BE2C (cell line): ENCODE measurements at regions not wholly inside any gene's neighbourhood (a gene's known extent, or its start where the extent isn't known, plus 50 kb on each side); places are given as distances from the start of the nearest gene placed in this dataset.
A peak's percentile ranks its signal among the peaks of the same experiment; 100 is the strongest.

Experiments
- DNase-seq: peaks from one replicate; pipeline ENCODE4 v3.0.0-alpha.2; 2020
- H3K27me3 ChIP-seq: fragments of 250-450 bp; sonication (Bioruptor Pico); 2 replicates; pipeline ENCODE4 v1.5.1; 2020; ENCODE audit warnings: mild to moderate bottlenecking
- H3K36me3 ChIP-seq: fragments of 250-450 bp; sonication (Bioruptor Pico); 2 replicates; pipeline ENCODE4 v1.5.1; 2020; ENCODE audit warnings: mild to moderate bottlenecking
- H3K4me1 ChIP-seq: fragments of 250-450 bp; sonication (Bioruptor Pico); 2 replicates; pipeline ENCODE4 v1.5.1; 2020
- H3K4me3 ChIP-seq: 2 replicates; pipeline ENCODE4 v1.5.1; 2011; ENCODE audit warnings: low read depth, low read length
- H3K9me3 ChIP-seq: fragments of 250-450 bp; sonication (Bioruptor Pico); 2 replicates; pipeline ENCODE4 v1.5.1; 2020
- TF ChIP-seq, protein P1 (sequence below): IDR thresholded peaks from 2 replicates; pipeline ENCODE4 v1.5.1; 2012; ENCODE audit warnings: mild to moderate bottlenecking, low read depth, low read length

DNA sequence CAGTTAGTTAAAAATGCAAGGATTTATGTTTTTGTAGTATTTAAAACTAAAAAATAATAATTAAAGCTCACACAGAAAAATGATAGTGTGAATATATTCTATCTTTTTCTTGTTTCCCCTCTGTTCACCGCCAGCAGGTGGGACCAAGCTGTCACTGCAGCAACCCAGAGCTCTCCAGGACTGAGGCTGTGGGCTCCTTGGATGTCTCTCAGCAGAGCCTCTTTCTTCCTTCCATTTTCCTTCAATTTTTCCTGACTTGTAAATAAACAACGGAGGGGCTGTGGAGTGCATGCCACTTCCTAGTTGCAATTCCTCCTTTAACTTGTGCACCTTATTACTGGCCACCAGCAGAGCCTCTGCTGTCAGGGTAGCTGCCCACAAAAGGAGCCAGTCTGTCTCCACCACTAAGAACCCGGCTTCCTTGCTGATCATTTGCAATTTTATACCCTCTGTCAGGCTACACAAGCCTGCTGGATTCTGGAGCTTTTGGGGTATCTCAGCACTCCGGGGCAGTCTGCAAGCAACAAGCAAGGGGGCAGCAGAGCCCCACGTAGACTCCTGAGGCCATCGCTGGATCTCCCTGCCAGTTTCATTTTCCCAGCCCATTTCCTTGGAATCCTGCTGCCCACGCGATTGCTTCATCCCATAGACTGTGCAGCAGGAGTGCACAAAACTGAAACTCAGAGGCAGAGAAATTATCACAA, 1467.4 kb downstream of the C4orf33 start:
- H3K27me3 ChIP-seq, result no peaks in the 10 kb centered on the region
- DNase-seq, result peak; percentile 82
- H3K36me3 ChIP-seq, result no peaks in the 10 kb centered on the region
- H3K4me3 ChIP-seq, result peak overlapping the region; percentile 48
- H3K4me1 ChIP-seq, result peaks cover 3% of the 10 kb centered on the region; the same call in 1 of the 2 replicates
- no peaks in the 10 kb centered on the region for H3K9me3 ChIP-seq
- TF ChIP-seq, protein P1, sequence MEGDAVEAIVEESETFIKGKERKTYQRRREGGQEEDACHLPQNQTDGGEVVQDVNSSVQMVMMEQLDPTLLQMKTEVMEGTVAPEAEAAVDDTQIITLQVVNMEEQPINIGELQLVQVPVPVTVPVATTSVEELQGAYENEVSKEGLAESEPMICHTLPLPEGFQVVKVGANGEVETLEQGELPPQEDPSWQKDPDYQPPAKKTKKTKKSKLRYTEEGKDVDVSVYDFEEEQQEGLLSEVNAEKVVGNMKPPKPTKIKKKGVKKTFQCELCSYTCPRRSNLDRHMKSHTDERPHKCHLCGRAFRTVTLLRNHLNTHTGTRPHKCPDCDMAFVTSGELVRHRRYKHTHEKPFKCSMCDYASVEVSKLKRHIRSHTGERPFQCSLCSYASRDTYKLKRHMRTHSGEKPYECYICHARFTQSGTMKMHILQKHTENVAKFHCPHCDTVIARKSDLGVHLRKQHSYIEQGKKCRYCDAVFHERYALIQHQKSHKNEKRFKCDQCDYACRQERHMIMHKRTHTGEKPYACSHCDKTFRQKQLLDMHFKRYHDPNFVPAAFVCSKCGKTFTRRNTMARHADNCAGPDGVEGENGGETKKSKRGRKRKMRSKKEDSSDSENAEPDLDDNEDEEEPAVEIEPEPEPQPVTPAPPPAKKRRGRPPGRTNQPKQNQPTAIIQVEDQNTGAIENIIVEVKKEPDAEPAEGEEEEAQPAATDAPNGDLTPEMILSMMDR, result peak; percentile 94

DNA sequence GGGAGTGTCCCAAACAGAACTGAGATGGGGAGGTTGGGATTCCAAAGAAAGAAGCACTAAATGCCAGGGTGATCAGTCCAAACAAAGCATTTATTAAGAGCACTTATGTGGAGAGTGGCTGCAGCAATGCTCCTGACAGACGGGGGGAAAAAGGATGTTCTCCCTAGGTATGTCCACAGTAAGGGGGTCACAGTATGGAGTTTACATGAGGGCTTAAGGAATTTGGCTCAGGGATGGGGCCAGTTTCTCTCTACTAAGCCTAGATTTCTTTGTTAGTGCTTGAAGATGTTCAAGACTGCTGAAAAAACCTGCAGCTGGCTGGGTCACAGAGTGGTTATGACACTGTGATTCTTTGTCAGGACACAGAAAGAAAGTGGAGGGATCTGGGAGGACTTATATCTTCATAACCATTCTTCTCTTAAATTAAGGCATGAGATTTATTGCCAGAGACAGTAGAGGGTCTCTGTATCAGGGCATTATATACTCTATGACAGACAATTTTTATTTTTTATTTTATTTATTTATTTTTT, 1468.0 kb downstream of the C4orf33 start:
- Histone ChIP-seq H3K27me3 (no peaks in the 10 kb centered on the region), H3K9me3 (no peaks in the 10 kb centered on the region), H3K4me3 (peak overlapping the region; percentile 48), H3K36me3 (no peaks in the 10 kb centered on the region), H3K4me1 (peaks cover 3% of the 10 kb centered on the region; the same call in 1 of the 2 replicates)
- DNase-seq, result no peak
- TF ChIP-seq, protein P1, result no peak

DNA sequence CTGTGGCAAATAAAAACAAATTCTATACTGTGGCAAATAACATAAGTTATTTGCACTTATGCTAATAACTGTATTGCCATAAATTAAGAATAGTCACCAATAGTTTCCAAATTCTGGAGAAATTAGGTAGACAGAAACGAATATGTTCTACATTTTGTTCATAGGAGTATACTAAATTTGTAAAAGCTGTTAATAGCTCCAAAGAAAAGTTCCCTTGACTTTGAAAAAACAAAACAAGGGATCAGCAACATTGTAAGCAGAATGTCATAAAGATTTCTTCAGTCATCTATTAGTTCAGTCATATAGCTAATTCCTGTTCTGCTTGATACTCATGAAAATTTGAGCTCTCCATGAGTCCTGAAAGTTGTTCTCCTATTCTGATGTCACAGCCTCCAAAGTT, 1472.8 kb downstream of the C4orf33 start:
- H3K4me3 ChIP-seq, result no peak overlapping the region
- no peaks in the 10 kb centered on the region; the same call in 1 of the 2 replicates for H3K4me1 ChIP-seq
- no peaks in the 10 kb centered on the region for H3K27me3 ChIP-seq
- TF ChIP-seq, protein P1, result no peak
- no peaks in the 10 kb centered on the region for H3K36me3 ChIP-seq
- no peaks in the 10 kb centered on the region for H3K9me3 ChIP-seq
- no peak for DNase-seq

DNA sequence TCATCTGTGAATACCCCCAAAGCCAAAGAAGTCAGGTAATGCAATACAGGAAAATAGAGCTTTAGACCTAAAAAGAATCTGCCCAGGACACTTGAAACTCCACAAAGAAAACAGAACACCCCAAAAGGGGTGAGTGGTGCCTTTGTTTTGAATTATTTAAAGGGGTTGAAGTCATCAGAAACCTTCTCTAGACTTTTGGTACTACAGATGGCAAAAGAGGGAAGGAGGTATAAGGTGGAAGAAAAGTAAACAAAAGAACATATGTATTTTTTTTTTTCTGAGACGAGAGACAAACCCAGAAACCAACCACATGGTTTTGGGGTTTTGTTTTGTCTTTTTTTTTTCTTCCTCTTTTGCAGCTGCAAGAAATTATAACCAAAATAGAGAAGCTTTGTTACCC, 1477.8 kb downstream of the C4orf33 start:
- no peaks in the 10 kb centered on the region for H3K27me3 ChIP-seq
- peaks cover 26% of the 10 kb centered on the region for H3K4me1 ChIP-seq
- H3K9me3 ChIP-seq, result no peaks in the 10 kb centered on the region
- no peak for DNase-seq
- no peaks in the 10 kb centered on the region for H3K36me3 ChIP-seq
- no peak overlapping the region for H3K4me3 ChIP-seq
- TF ChIP-seq, protein P1, result no peak

DNA sequence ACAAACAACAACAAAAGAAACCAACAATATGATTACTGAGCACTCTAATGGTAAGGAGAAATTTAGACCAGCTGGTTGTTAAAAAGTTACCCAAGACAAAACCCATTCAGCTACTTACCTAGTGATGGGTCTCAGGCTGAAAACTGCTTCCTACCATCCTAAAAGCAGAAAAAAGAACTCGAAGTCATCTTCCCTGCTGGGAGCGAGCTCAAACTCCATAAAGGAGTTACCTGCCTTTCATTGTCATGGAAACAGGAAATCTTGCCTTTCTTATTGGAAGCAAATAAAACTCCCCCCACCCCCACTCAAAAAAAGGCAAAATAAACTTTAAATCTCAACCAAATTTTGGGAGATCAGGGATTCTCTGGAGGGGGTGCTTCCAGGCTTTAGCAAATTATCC, 1478.3 kb downstream of the C4orf33 start:
- Histone ChIP-seq H3K4me3 (no peak overlapping the region), H3K36me3 (no peaks in the 10 kb centered on the region), H3K4me1 (peaks cover 26% of the 10 kb centered on the region), H3K9me3 (no peaks in the 10 kb centered on the region), H3K27me3 (no peaks in the 10 kb centered on the region)
- TF ChIP-seq, protein P1, result no peak
- DNase-seq, result no peak

DNA sequence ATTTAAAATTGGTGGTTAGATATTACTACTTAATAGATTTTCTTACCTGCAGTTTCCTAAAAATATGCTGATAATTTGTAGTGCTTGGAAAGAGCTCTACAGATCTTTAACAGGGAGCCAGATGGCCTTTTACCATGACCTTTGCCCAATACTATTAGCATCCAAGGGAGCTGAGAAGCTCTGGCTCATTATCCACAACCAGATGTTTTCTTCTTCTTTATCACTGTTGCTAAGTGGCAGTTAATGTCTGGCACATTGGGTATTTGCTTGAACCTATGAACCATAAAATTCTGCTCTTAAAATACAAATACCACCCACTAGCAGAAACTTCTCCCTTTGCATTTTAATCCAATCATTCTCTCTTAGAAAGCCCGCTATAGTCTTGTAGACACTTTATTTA, 1480.3 kb downstream of the C4orf33 start:
- H3K4me1 ChIP-seq, result peaks cover 26% of the 10 kb centered on the region
- TF ChIP-seq, protein P1, result no peak
- no peaks in the 10 kb centered on the region for H3K27me3 ChIP-seq
- H3K9me3 ChIP-seq, result no peaks in the 10 kb centered on the region
- peak; percentile 69 for DNase-seq
- H3K4me3 ChIP-seq, result no peak overlapping the region
- H3K36me3 ChIP-seq, result no peaks in the 10 kb centered on the region
